HG03196 (cell line): ENCODE measurements at regions not wholly inside any gene's neighbourhood (a gene's known extent, or its start where the extent isn't known, plus 50 kb on each side); places are given as distances from the start of the nearest gene placed in this dataset.

Experiments
- ATAC-seq: cut with Tn5 transposase; IDR thresholded peaks from one replicate; pipeline ENCODE4 v1.9.1; 2021; ENCODE audit not compliant: unreplicated experiment

GRCh38 chr13:68696907-68697306, 1410.7 kb upstream of the ATXN8OS start:
- ATAC-seq, result no peak

GRCh38 chr13:68692049-68692448, 1415.6 kb upstream of the ATXN8OS start:
- no peak for ATAC-seq

- ATAC-seq, result no peak
These were observed 1417.1 kb upstream of the ATXN8OS start for GRCh38 chr13:68690567-68690966.

- ATAC-seq, result no peak
These were observed 1431.0 kb upstream of the ATXN8OS start for GRCh38 chr13:68676513-68677115.

GRCh38 chr13:68675209-68675608, 1432.4 kb upstream of the ATXN8OS start:
- no peak for ATAC-seq

GRCh38 chr13:68667863-68668262, 1437.7 kb upstream of the PCDH9 start:
- no peak for ATAC-seq

- no peak for ATAC-seq
These were observed 1436.8 kb upstream of the PCDH9 start for GRCh38 chr13:68666774-68667397.

GRCh38 chr13:68645814-68646213, 1415.7 kb upstream of the PCDH9 start:
- no peak for ATAC-seq

- no peak for ATAC-seq
These were observed 1414.5 kb upstream of the PCDH9 start for GRCh38 chr13:68644611-68645010.

- ATAC-seq, result no peak
These were observed 1406.6 kb upstream of the PCDH9 start for GRCh38 chr13:68636784-68637183.

- ATAC-seq, result no peak
These were observed 1398.9 kb upstream of the PCDH9 start for GRCh38 chr13:68628994-68629393.

- ATAC-seq, result no peak
These were observed 1397.2 kb upstream of the PCDH9 start for GRCh38 chr13:68627379-68627778.

- no peak for ATAC-seq
These were observed 1386.6 kb upstream of the PCDH9 start for GRCh38 chr13:68616600-68617222.

- no peak for ATAC-seq
These were observed 1379.5 kb upstream of the PCDH9 start for GRCh38 chr13:68609661-68610060.

- ATAC-seq, result no peak
These were observed 1378.0 kb upstream of the PCDH9 start for GRCh38 chr13:68608147-68608546.

GRCh38 chr13:68597641-68598040, 1367.5 kb upstream of the PCDH9 start:
- ATAC-seq, result no peak

GRCh38 chr13:68588623-68589022, 1358.5 kb upstream of the PCDH9 start:
- peak; percentile 100 for ATAC-seq

GRCh38 chr13:68584776-68585175, 1354.6 kb upstream of the PCDH9 start:
- ATAC-seq, result no peak

GRCh38 chr13:68574053-68574452, 1343.9 kb upstream of the PCDH9 start:
- ATAC-seq, result no peak

GRCh38 chr13:68551701-68552522, 1321.8 kb upstream of the PCDH9 start:
- no peak for ATAC-seq

GRCh38 chr13:68550330-68550729, 1320.2 kb upstream of the PCDH9 start:
- ATAC-seq, result peak; percentile 84

GRCh38 chr13:68540244-68540643, 1310.1 kb upstream of the PCDH9 start:
- no peak for ATAC-seq
